Neural progenitor cell (in vitro differentiated cells): ENCODE measurements at regions not wholly inside any gene's neighbourhood (a gene's known extent, or its start where the extent isn't known, plus 50 kb on each side); places are given as distances from the start of the nearest gene placed in this dataset.

Experiments
- DNase-seq: peaks from one replicate; pipeline ENCODE4 v3.0.0-alpha.2; 2016; ENCODE audit warnings: low spot score
- H2AFZ ChIP-seq: fragments of 200-600 bp; sonication (generic); replicated peaks from 2 replicates; pipeline ENCODE4 v1.6.1; 2016; ENCODE audit warnings: antibody characterized with exemption
- H3F3A ChIP-seq: fragments of 200-600 bp; sonication (generic); 2 replicates; pipeline ENCODE4 v1.6.1; 2016; ENCODE audit warnings: antibody characterized with exemption, low read depth
- H3K27ac ChIP-seq: fragments of 200-600 bp; sonication (generic); 2 replicates; pipeline ENCODE4 v1.5.1; 2016; ENCODE audit warnings: mild to moderate bottlenecking
- H3K27me3 ChIP-seq: fragments of 200-600 bp; sonication (generic); 2 replicates; pipeline ENCODE4 v1.6.1; 2016; ENCODE audit warnings: mild to moderate bottlenecking, moderate library complexity
- H3K36me3 ChIP-seq: fragments of 200-600 bp; sonication (generic); 2 replicates; pipeline ENCODE4 v1.5.1; 2016
- H3K4me1 ChIP-seq: fragments of 200-600 bp; sonication (generic); 2 replicates; pipeline ENCODE4 v1.6.1; 2016; ENCODE audit warnings: mixed run types
- H3K4me2 ChIP-seq: fragments of 200-600 bp; sonication (generic); 2 replicates; pipeline ENCODE4 v1.6.1; 2016
- H3K4me3 ChIP-seq: fragments of 200-600 bp; sonication (generic); 2 replicates; pipeline ENCODE4 v1.5.1; 2016
- H3K79me2 ChIP-seq: fragments of 200-600 bp; sonication (generic); 2 replicates; pipeline ENCODE4 v1.6.1; 2016; ENCODE audit warnings: low read depth
- H3K9ac ChIP-seq: fragments of 200-600 bp; sonication (generic); 2 replicates; pipeline ENCODE4 v1.6.1; 2016
- H3K9me3 ChIP-seq: fragments of 200-600 bp; sonication (generic); 2 replicates; pipeline ENCODE4 v1.5.1; 2016; ENCODE audit warnings: low read depth
- H4K20me1 ChIP-seq: fragments of 200-600 bp; sonication (generic); 2 replicates; pipeline ENCODE4 v1.6.1; 2016; ENCODE audit warnings: low read depth
- H3K27ac Mint-ChIP-seq: 3 replicates; pipeline ENCODE4 v1.8.0; 2021; ENCODE audit warnings: mixed read lengths
- H3K27me3 Mint-ChIP-seq: 2 replicates; pipeline ENCODE4 v1.8.0; 2022; ENCODE audit warnings: low read depth, mild to moderate bottlenecking, inconsistent platforms, moderate library complexity, mixed read lengths; ENCODE audit not compliant: insufficient read depth
- H3K36me3 Mint-ChIP-seq: 3 replicates; pipeline ENCODE4 v1.8.0; 2021; ENCODE audit warnings: mixed read lengths
- H3K4me1 Mint-ChIP-seq: 3 replicates; pipeline ENCODE4 v1.8.0; 2021; ENCODE audit warnings: mixed read lengths
- H3K4me3 Mint-ChIP-seq: 3 replicates; pipeline ENCODE4 v1.8.0; 2021; ENCODE audit warnings: mild to moderate bottlenecking, moderate library complexity, mixed read lengths
- H3K9me3 Mint-ChIP-seq: 3 replicates; pipeline ENCODE4 v1.8.0; 2020; ENCODE audit warnings: mixed read lengths
- CTCF ChIP-seq: fragments of 200-600 bp; sonication (generic); IDR thresholded peaks from 2 replicates; pipeline ENCODE4 v1.5.1; 2017; ENCODE audit warnings: antibody characterized with exemption, mild to moderate bottlenecking
- EZH2 ChIP-seq: fragments of 200-600 bp; sonication (generic); IDR thresholded peaks from 2 replicates; pipeline ENCODE4 v1.6.1; 2017; ENCODE audit warnings: antibody characterized with exemption, mild to moderate bottlenecking, moderate library complexity
- EZH2phosphoT487 ChIP-seq: fragments of 200-600 bp; sonication (generic); IDR thresholded peaks from 2 replicates; pipeline ENCODE4 v1.6.1; 2017; ENCODE audit warnings: antibody characterized with exemption

DNA sequence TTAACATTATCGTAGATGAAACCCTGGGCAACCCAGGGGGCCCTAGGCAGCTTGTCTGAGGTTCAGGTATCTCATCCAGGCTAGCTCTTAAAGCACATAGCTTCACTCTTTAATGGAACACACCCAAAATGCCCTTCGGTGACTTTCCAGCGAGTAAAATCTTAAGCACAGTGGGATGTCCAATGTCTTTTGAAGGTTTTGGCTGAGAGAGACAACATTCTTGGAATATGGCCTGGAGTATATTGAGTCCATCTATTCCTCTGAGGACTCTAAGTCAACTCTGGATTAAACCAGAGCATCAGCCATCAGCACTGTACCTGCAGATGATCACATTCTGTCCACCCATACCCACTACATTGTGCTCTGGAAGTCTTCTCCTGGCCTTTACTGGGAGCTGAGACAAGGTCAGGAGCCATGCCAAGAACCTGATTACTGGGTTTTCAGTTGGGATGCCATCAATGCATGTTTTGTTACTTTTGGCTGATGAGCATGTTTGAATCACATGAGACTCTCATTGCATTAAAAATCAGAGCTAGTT is 63.4 kb upstream of the CDH11 start:
- no peak overlapping the region for H3K4me3 Mint-ChIP-seq
- TF ChIP-seq EZH2 (no peak), CTCF (no peak), EZH2phosphoT487 (no peak)
- H3K27me3 Mint-ChIP-seq: no peaks in the 10 kb centered on the region
- no peak for DNase-seq
- Histone ChIP-seq H3F3A (no peaks in the 10 kb centered on the region), H3K79me2 (no peaks in the 10 kb centered on the region), H3K36me3 (no peaks in the 10 kb centered on the region), H4K20me1 (no peaks in the 10 kb centered on the region), H3K27me3 (no peaks in the 10 kb centered on the region), H3K4me2 (no peak overlapping the region), H3K9ac (no peak overlapping the region), H3K27ac (no peak overlapping the region), H3K4me1 (no peaks in the 10 kb centered on the region), H3K9me3 (no peaks in the 10 kb centered on the region), H3K4me3 (no peak overlapping the region), H2AFZ (no peak overlapping the region)
- no peaks in the 10 kb centered on the region for H3K36me3 Mint-ChIP-seq
- H3K9me3 Mint-ChIP-seq: no peaks in the 10 kb centered on the region
- peaks cover 3% of the 10 kb centered on the region for H3K4me1 Mint-ChIP-seq
- H3K27ac Mint-ChIP-seq: no peak overlapping the region

GRCh38 chr16:65181071-65181561 is 59.3 kb upstream of the CDH11 start:
- H3K4me3 ChIP-seq: no peak overlapping the region
- no peak for TF ChIP-seq EZH2
- no peak for TF ChIP-seq CTCF
- TF ChIP-seq EZH2phosphoT487: no peak
- no peaks in the 10 kb centered on the region for H3K4me1 ChIP-seq
- H3K27me3 ChIP-seq: no peaks in the 10 kb centered on the region
- no peaks in the 10 kb centered on the region for H3K36me3 ChIP-seq
- Mint-ChIP-seq H3K27ac (no peak overlapping the region), H3K36me3 (no peaks in the 10 kb centered on the region), H3K4me1 (peaks cover 11% of the 10 kb centered on the region), H3K4me3 (no peak overlapping the region), H3K9me3 (no peaks in the 10 kb centered on the region), H3K27me3 (peaks cover 4% of the 10 kb centered on the region)
- no peak overlapping the region for H3K27ac ChIP-seq
- H3F3A ChIP-seq: no peaks in the 10 kb centered on the region
- H3K9ac ChIP-seq: no peak overlapping the region
- no peak for DNase-seq
- H2AFZ ChIP-seq: no peak overlapping the region
- H3K9me3 ChIP-seq: no peaks in the 10 kb centered on the region
- H3K4me2 ChIP-seq: no peak overlapping the region
- H4K20me1 ChIP-seq: no peaks in the 10 kb centered on the region
- H3K79me2 ChIP-seq: no peaks in the 10 kb centered on the region

- Histone ChIP-seq H3K9ac (no peak overlapping the region), H3F3A (no peaks in the 10 kb centered on the region), H3K4me3 (no peak overlapping the region), H3K79me2 (no peaks in the 10 kb centered on the region), H3K27ac (no peak overlapping the region), H3K4me2 (no peak overlapping the region), H2AFZ (no peak overlapping the region), H3K9me3 (no peaks in the 10 kb centered on the region), H3K4me1 (no peaks in the 10 kb centered on the region), H3K36me3 (no peaks in the 10 kb centered on the region), H3K27me3 (no peaks in the 10 kb centered on the region), H4K20me1 (no peaks in the 10 kb centered on the region)
- no peak for TF ChIP-seq EZH2
- TF ChIP-seq EZH2phosphoT487: no peak
- TF ChIP-seq CTCF: no peak
- no peak for DNase-seq
- Mint-ChIP-seq H3K4me3 (no peak overlapping the region), H3K27ac (no peak overlapping the region), H3K4me1 (peaks cover 11% of the 10 kb centered on the region), H3K36me3 (no peaks in the 10 kb centered on the region), H3K27me3 (peaks cover 4% of the 10 kb centered on the region), H3K9me3 (no peaks in the 10 kb centered on the region)
Observed at GRCh38 chr16:65178151-65178550, 56.3 kb upstream of the CDH11 start.
